HepG2 (cell line): ENCODE measurements at regions not wholly inside any gene's neighbourhood (a gene's known extent, or its start where the extent isn't known, plus 50 kb on each side); places are given as distances from the start of the nearest gene placed in this dataset.

Experiments used
- AKNA ChIP-seq: sonication (generic); formaldehyde crosslinking; IDR thresholded peaks from 2 replicates; pipeline ENCODE4 v1.4.0; 2020; ENCODE audit warnings: missing genetic modification reagents, borderline replicate concordance
- CBX5 ChIP-seq: sonication (generic); formaldehyde crosslinking; IDR thresholded peaks from 2 replicates; pipeline ENCODE4 v1.4.0; 2020; ENCODE audit warnings: missing genetic modification reagents, borderline replicate concordance
- E2F5 ChIP-seq: sonication (generic); formaldehyde crosslinking; conservative IDR thresholded peaks from 2 replicates; pipeline ENCODE4 v1.4.0; 2020; ENCODE audit warnings: missing genetic modification reagents
- ETV5 ChIP-seq: IDR thresholded peaks from 2 replicates; pipeline ENCODE4 v1.6.1; 2018; ENCODE audit warnings: missing biosample characterization, missing genetic modification reagents, inconsistent platforms, borderline replicate concordance
- KMT2A ChIP-seq: sonication (generic); formaldehyde crosslinking; IDR thresholded peaks from 2 replicates; pipeline ENCODE4 v1.4.0; 2020; ENCODE audit warnings: missing genetic modification reagents
- NAIF1 ChIP-seq: sonication (generic); formaldehyde crosslinking; IDR thresholded peaks from 2 replicates; pipeline ENCODE4 v1.5.0; 2020; ENCODE audit warnings: mild to moderate bottlenecking, missing genetic modification reagents, borderline replicate concordance
- SMARCE1 ChIP-seq: fragments of 450-650 bp; IDR thresholded peaks from 2 replicates; pipeline ENCODE4 v1.6.1; 2017; ENCODE audit warnings: borderline replicate concordance
- SOX13 ChIP-seq, 3 experiments: fragments of 450-650 bp in 1 of 3; sonication (generic) in 1 of 3; formaldehyde crosslinking in 1 of 3; IDR thresholded peaks in 2 of 3; conservative IDR thresholded peaks in 1 of 3; 2 replicates each; pipeline versions ENCODE4 v1.5.0 to v1.6.1; 2016 to 2020; ENCODE audit warnings: antibody characterized with exemption in 1 of 3, mild to moderate bottlenecking in 1 of 3, missing compliant biosample characterization in 1 of 3, missing genetic modification reagents in 1 of 3, moderate library complexity in 1 of 3
- ZNF205 ChIP-seq: IDR thresholded peaks from 2 replicates; pipeline ENCODE4 v1.6.1; 2018; ENCODE audit warnings: missing biosample characterization, missing genetic modification reagents
- ZNF235 ChIP-seq: sonication (generic); formaldehyde crosslinking; IDR thresholded peaks from 2 replicates; pipeline ENCODE4 v1.8.1; 2023; ENCODE audit warnings: mild to moderate bottlenecking, missing genetic modification reagents, borderline replicate concordance
- ZNF652 ChIP-seq: IDR thresholded peaks from 2 replicates; pipeline ENCODE4 v1.6.1; 2016; ENCODE audit warnings: low read depth, borderline replicate concordance

- no peak for TF ChIP-seq ZNF205 (CRISPR knock-in tag)
- TF ChIP-seq CBX5 (CRISPR knock-in tag), result no peak
- no peak for TF ChIP-seq SMARCE1
- no peak for TF ChIP-seq ETV5
- TF ChIP-seq E2F5 (CRISPR knock-in tag), result no peak
- TF ChIP-seq AKNA (CRISPR knock-in tag), result no peak
- no peak for TF ChIP-seq NAIF1 (CRISPR knock-in tag)
- no peak for TF ChIP-seq KMT2A (CRISPR knock-in tag)
- no peak for TF ChIP-seq ZNF652
- no peak for TF ChIP-seq ZNF235
- TF ChIP-seq SOX13 (IDR thresholded peaks at IDR 0.05), result no peak
- TF ChIP-seq SOX13 (CRISPR knock-in tag; conservative IDR thresholded peaks at IDR 0.05 in 1 of 2, IDR thresholded peaks at IDR 0.05 in 1 of 2), result no peak
Measured at GRCh38 chr5:14937254-14937653, 65.7 kb upstream of the ANKH start (continued).
